Adrenal gland (tissue), 9 donors: ENCODE measurements at regions not wholly inside any gene's neighbourhood (a gene's known extent, or its start where the extent isn't known, plus 50 kb on each side); places are given as distances from the start of the nearest gene placed in this dataset.
A peak's percentile ranks its signal among the peaks of the same experiment; 100 is the strongest.

Source experiments
- DNase-seq, 7 donors: peaks; one replicate each; pipeline ENCODE4 v3.0.0-alpha.2; 2019 to 2020
- H3K27ac ChIP-seq, 5 donors: fragments of 200-600 bp; sonication (generic) in 4 of 5; 1 replicate in 3 of 5; 2 replicates in 2 of 5; pipeline versions ENCODE4 v1.5.1 to v1.8.0; 2016 to 2020; ENCODE audit warnings: mild to moderate bottlenecking in 1 of 5
- H3K27me3 ChIP-seq: fragments of 200-600 bp; 2 replicates; pipeline ENCODE4 v1.8.0; 2021
- H3K36me3 ChIP-seq, 2 donors: fragments of 200-600 bp; replicated peaks in 1 of 2; 1 replicate in 1 of 2; 2 replicates in 1 of 2; pipeline versions ENCODE4 v1.5.1 to v1.8.0; 2018 to 2022
- H3K4me1 ChIP-seq, 2 donors: fragments of 200-600 bp; replicated peaks in 1 of 2; 1 replicate in 1 of 2; 2 replicates in 1 of 2; pipeline versions ENCODE4 v1.5.1 to v1.8.0; 2018 to 2021
- H3K4me3 ChIP-seq, 4 donors: fragments of 200-600 bp; sonication (generic) in 3 of 4; one replicate each; pipeline ENCODE4 v1.5.1; 2016 to 2018
- H3K9me3 ChIP-seq, 3 donors: fragments of 200-600 bp; sonication (generic) in 1 of 3; replicated peaks in 1 of 3; 1 replicate in 2 of 3; 2 replicates in 1 of 3; pipeline versions ENCODE4 v1.5.1 to v1.8.0; 2016 to 2021
- POLR2A ChIP-seq, 2 donors: fragments of 450-650 bp; IDR thresholded peaks; one replicate each; pipeline ENCODE4 v1.6.1; 2017; ENCODE audit warnings: antibody characterized with exemption in 2 of 2, mild to moderate bottlenecking in 2 of 2, moderate library complexity in 1 of 2
- WGBS, 4 donors: extraction: QIAGEN DNeasy Blood & Tissue Kit in 2 of 4; methylation state at CpG; one replicate each; pipeline versions ENCODE4 v1.1.5 to v1.1.7; 2013 to 2017; 5-methylcytosine and 5-hydroxymethylcytosine counted together
- intact Hi-C, 2 donors: fragments of 100-400 bp; cut with DNase I; formaldehyde crosslinking; loops; one replicate each; pipeline versions ENCODE4 v1.14.1 to v1.15.0; 2022 to 2023
- TF ChIP-seq, protein P1 (sequence below), 6 experiments: fragments of 450-650 bp in 4 of 6; fragments of 200-600 bp in 2 of 6; sonication (generic) in 1 of 6; IDR thresholded peaks; 1 replicate in 5 of 6; 2 replicates in 1 of 6; pipeline versions ENCODE4 v1.5.1 to v1.8.0; 2016 to 2021; ENCODE audit warnings: antibody characterized with exemption in 6 of 6, mild to moderate bottlenecking in 2 of 6, moderate library complexity in 1 of 6
- donor health status: healthy with polysubstance abuse.
- donor health status: Bipolar disorder and iron deficiency.
- donor health status: DM: yes; HTN: yes; CAD: no.
- donor health status: DM: no; HTN: no; CAD: no.
- donor health status: DM: no; HTN: no; CAD: no.

DNA sequence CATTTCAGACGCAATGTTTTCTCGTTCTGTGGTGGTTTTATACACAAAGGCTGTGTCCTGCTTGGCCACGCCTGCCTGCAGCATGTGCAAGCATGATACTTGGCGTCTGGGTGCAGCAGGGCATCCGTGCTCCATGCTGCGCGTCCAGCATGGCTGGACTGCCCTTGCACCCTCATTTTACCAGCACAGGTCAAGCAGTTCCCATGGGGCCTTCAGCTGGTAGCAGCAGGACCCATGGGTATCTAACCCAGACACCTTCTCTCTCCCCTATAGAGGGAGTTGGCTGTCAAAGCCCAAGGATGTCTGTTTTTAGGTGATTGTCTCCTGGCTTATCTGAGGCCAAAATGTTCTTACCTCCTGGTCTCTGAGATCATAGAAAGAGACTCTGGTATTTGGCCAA, 158.3 kb upstream of the PITX1 start:
- TF ChIP-seq, protein P1, sequence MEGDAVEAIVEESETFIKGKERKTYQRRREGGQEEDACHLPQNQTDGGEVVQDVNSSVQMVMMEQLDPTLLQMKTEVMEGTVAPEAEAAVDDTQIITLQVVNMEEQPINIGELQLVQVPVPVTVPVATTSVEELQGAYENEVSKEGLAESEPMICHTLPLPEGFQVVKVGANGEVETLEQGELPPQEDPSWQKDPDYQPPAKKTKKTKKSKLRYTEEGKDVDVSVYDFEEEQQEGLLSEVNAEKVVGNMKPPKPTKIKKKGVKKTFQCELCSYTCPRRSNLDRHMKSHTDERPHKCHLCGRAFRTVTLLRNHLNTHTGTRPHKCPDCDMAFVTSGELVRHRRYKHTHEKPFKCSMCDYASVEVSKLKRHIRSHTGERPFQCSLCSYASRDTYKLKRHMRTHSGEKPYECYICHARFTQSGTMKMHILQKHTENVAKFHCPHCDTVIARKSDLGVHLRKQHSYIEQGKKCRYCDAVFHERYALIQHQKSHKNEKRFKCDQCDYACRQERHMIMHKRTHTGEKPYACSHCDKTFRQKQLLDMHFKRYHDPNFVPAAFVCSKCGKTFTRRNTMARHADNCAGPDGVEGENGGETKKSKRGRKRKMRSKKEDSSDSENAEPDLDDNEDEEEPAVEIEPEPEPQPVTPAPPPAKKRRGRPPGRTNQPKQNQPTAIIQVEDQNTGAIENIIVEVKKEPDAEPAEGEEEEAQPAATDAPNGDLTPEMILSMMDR (IDR thresholded peaks at IDR 0.05), result no peak
- TF ChIP-seq POLR2A (IDR thresholded peaks at IDR 0.05), result no peak
- H3K27me3 ChIP-seq, result peaks cover 5% of the 10 kb centered on the region
- no peak overlapping the region for H3K27ac ChIP-seq
- peak in 1 of 7 donors; percentile 31 for DNase-seq
- no peaks in the 10 kb centered on the region for H3K9me3 ChIP-seq
- WGBS, 4 donors, result 80 to 89% (median 83%) methylated on average over 3 to 7 of the region's 7 CpGs
- no peak overlapping the region for H3K4me3 ChIP-seq
- H3K36me3 ChIP-seq, result no peaks in the 10 kb centered on the region
- H3K4me1 ChIP-seq, result peaks cover 5 to 6% of the 10 kb centered on the region in 2 donors
- intact Hi-C loops, result loop anchor here in 1 of 2 donors (10.0 kb wide), 1 partner anchor 132 kb away; no protein-coding TSS in a partner anchor

DNA sequence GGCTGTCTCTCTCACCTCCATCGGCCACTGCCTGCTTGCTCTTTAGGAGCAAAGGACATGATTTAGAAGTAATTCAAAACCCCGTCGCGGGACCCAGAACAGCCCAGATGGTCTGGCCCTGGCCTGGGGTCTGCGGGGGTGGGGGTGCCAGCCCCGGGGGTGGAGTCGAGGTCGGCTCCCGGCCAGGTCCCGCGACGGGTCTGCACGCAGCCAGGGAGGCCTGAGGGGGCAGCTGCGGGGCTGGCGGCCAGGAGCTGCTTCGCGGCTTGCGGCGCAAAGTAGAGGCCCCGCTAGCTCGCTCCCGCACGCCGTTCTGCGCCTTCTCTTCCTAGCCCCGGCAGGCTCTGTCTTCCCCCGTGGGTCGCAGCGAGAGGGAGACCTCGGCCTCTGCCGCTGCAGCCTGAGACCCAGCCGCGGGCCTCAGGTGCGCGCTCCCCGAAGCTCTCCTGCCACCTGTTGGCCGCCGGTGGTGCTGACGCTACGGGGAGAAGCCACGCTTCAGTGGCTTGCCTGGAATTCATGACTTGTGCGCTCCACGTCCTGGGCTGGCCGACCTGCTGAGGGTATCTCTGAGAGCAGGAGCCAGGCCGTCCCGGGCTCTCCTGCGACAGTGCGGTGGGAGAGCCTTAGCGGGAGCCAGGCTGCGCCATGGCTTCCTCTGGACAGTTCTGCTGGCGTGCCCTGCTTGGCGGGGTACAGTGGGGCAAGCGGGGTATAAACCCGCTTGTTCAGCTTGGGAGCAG, 157.2 kb upstream of the PITX1 start:
- intact Hi-C loops, result loop anchor here in 1 of 2 donors (10.0 kb wide), 1 partner anchor 134 kb away; no protein-coding TSS in a partner anchor
- peak; percentile 73 to 87 (median 80) for DNase-seq
- Histone ChIP-seq H3K4me1 (peaks cover 5 to 6% of the 10 kb centered on the region in 2 donors), H3K9me3 (no peaks in the 10 kb centered on the region), H3K27ac (no peak overlapping the region), H3K27me3 (peaks cover 5% of the 10 kb centered on the region), H3K36me3 (no peaks in the 10 kb centered on the region), H3K4me3 (peak overlapping the region in 2 of 4 donors; percentile 35 to 69)
- WGBS, 4 donors, result 4 to 11% (median 8%) methylated on average over 6 to 54 of the region's 54 CpGs
- TF ChIP-seq, protein P1 (IDR thresholded peaks at IDR 0.05), result peak; percentile 82 to 91 (median 86)
- TF ChIP-seq POLR2A (IDR thresholded peaks at IDR 0.05), result no peak

DNA sequence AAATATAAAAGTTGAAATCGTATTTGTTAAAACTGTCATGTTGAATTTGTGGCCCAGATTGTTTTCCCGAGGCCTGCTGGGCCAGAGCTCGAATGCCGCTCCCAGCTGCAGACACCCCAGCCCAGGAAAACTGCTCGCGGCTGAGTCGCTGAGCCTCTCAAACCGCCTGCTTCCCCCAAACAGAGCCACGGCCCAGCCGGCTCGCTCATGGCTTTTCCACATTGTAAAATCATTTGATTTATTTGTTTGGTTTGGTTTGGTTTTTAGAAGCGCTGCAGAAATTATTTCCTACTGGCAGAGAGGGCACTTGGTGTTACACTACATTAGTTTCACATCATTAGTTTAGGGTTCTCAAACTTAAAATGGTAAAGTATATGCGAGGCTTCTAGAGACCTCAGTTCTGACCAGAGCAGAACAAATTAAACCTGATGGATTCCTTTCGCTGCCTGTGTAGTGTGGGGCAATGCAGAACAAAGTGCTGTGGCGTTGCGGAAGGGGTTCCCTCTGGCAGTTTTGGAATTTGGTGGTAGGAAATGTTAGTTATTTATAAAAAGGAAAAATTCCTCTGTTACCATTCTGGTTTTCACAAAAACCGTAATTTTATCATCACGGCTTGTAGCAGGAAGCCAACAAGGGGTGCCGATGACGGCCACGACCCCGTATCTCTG, 156.5 kb upstream of the PITX1 start:
- WGBS, 4 donors, result 65 to 72% (median 68%) methylated on average over 22 of the region's 22 CpGs

DNA sequence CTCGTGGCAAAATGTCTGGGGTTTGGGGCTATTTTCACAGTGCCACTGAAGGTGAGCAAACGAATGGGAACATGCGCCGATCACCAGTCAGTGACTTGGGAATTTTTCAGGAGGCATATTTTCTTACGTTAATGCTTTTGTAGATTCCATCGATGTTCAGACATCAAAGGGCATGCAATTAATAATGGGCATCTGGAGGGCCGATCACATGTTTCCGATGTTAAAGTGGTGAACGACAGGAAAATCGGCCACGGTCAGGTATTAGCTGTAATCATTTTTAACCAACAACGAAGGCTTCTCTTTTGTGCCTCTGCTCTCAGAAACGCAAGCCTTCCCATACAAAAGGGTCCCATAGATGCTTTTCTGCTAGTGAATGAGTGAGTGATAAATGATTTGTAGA, 155.0 kb upstream of the PITX1 start:
- peak in 1 of 7 donors; percentile 20 for DNase-seq
- Histone ChIP-seq H3K4me3 (no peak overlapping the region), H3K36me3 (no peaks in the 10 kb centered on the region), H3K27ac (no peak overlapping the region), H3K9me3 (no peaks in the 10 kb centered on the region), H3K27me3 (peaks cover 5% of the 10 kb centered on the region), H3K4me1 (peaks cover 5 to 6% of the 10 kb centered on the region in 2 donors)
- TF ChIP-seq POLR2A (IDR thresholded peaks at IDR 0.05), result no peak
- TF ChIP-seq, protein P1 (IDR thresholded peaks at IDR 0.05), result no peak
- intact Hi-C loops, result no loop called here
- 87 to 90% (median 89%) methylated on average over 13 of the region's 13 CpGs for WGBS, 4 donors

More for the DNA sequence above, 156.5 kb upstream of the PITX1 start:
- no peaks in the 10 kb centered on the region for H3K9me3 ChIP-seq
- no peak for TF ChIP-seq POLR2A (IDR thresholded peaks at IDR 0.05)
- TF ChIP-seq, protein P1 (IDR thresholded peaks at IDR 0.05), result no peak
- peaks cover 5% of the 10 kb centered on the region for H3K27me3 ChIP-seq
- no peak for DNase-seq
- H3K27ac ChIP-seq, result no peak overlapping the region
- H3K4me1 ChIP-seq, result peaks cover 5 to 6% of the 10 kb centered on the region in 2 donors
- H3K36me3 ChIP-seq, result no peaks in the 10 kb centered on the region
- intact Hi-C loops, result loop anchor here in 1 of 2 donors (10.0 kb wide), 1 partner anchor 134 kb away; no protein-coding TSS in a partner anchor
- peak overlapping the region in 2 of 4 donors; percentile 35 to 69 for H3K4me3 ChIP-seq
